ENCODE measurements at regions not wholly inside any gene's neighbourhood (a gene's known extent, or its start where the extent isn't known, plus 50 kb on each side); places are given as distances from the start of the nearest gene placed in this dataset.

- TF ChIP-seq PATZ1 (CRISPR knock-in tag; IDR thresholded peaks at IDR 0.05; ENCODE audit: borderline replicate concordance) (no peak), CSDC2 (CRISPR knock-in tag; IDR thresholded peaks at IDR 0.05) (no peak), CSRNP3 (CRISPR knock-in tag; IDR thresholded peaks at IDR 0.05) (no peak)
These were observed 83.8 kb upstream of the RIOK3 start for GRCh38 chr18:23369266-23369665.
